ENCODE measurements at regions not wholly inside any gene's neighbourhood (a gene's known extent, or its start where the extent isn't known, plus 50 kb on each side); places are given as distances from the start of the nearest gene placed in this dataset.

DNA sequence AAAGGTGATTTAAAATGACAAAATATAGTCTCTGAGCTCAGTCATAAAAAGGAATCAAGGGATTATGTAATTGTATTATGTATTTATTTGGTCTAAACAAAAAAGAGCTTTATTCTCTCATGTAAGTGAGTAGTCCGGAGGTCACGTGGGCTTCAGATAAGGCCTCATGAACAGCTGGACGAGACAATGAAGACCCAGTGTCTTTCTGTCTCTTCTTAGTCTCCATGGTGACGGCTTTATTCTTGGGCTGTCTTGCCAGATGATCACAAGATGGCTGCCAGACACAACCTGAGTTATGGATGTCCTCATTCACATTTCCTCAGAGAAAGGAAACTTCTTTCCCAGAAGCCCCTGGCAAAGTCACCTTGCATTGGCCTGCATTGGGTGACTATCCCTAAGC, 98.6 kb downstream of the ARF6 start:
- TF ChIP-seq, protein P1, sequence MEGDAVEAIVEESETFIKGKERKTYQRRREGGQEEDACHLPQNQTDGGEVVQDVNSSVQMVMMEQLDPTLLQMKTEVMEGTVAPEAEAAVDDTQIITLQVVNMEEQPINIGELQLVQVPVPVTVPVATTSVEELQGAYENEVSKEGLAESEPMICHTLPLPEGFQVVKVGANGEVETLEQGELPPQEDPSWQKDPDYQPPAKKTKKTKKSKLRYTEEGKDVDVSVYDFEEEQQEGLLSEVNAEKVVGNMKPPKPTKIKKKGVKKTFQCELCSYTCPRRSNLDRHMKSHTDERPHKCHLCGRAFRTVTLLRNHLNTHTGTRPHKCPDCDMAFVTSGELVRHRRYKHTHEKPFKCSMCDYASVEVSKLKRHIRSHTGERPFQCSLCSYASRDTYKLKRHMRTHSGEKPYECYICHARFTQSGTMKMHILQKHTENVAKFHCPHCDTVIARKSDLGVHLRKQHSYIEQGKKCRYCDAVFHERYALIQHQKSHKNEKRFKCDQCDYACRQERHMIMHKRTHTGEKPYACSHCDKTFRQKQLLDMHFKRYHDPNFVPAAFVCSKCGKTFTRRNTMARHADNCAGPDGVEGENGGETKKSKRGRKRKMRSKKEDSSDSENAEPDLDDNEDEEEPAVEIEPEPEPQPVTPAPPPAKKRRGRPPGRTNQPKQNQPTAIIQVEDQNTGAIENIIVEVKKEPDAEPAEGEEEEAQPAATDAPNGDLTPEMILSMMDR (IDR thresholded peaks at IDR 0.05; ENCODE audit: control extremely low read depth in 1 of 3, insufficient read depth in 1 of 3, low read depth in 1 of 3, low read length in 3 of 3), result no peak
- TF ChIP-seq CHD2 (IDR thresholded peaks at IDR 0.05; ENCODE audit: low read length) (no peak), POLR2A (IDR thresholded peaks at IDR 0.05; ENCODE audit: control extremely low read depth in 1 of 2, low read depth in 2 of 2, low read length in 2 of 2) (no peak), RAD21 (IDR thresholded peaks at IDR 0.05 in 1 of 2, conservative IDR thresholded peaks at IDR 0.05 in 1 of 2; ENCODE audit: low read depth in 2 of 2, low read length in 2 of 2) (no peak), RNF2 (IDR thresholded peaks at IDR 0.05; ENCODE audit: borderline replicate concordance, low read depth, low read length, missing control alignments, poor library complexity, severe bottlenecking) (no peak), BCL11A (IDR thresholded peaks at IDR 0.05; ENCODE audit: low read depth in 2 of 2, low read length in 2 of 2) (no peak), SIN3A (conservative IDR thresholded peaks at IDR 0.05 in 1 of 2, IDR thresholded peaks at IDR 0.05 in 1 of 2; ENCODE audit: low read depth in 1 of 2, low read length in 2 of 2) (no peak), EP300 (IDR thresholded peaks at IDR 0.05; ENCODE audit: borderline replicate concordance in 1 of 2, low read depth in 2 of 2, low read length in 2 of 2) (no peak), SP4 (IDR thresholded peaks at IDR 0.05; ENCODE audit: low read length) (no peak)

Data from H1 (cell line).